DOHH2 (cell line): ENCODE measurements at regions not wholly inside any gene's neighbourhood (a gene's known extent, or its start where the extent isn't known, plus 50 kb on each side); places are given as distances from the start of the nearest gene placed in this dataset.

Experiments used
- H3F3A ChIP-seq: fragments of 200-600 bp; sonication (generic), shearing (Covaris generic); 2 replicates; pipeline ENCODE4 v1.6.0; 2016; ENCODE audit warnings: antibody characterized with exemption, mild to moderate bottlenecking; ENCODE audit not compliant: control insufficient read depth, insufficient read depth
- H3K27ac ChIP-seq: fragments of 200-600 bp; sonication (generic); 2 replicates; pipeline ENCODE4 v1.5.1; 2014; ENCODE audit warnings: low read depth, mild to moderate bottlenecking, low read length, moderate library complexity
- H3K27me3 ChIP-seq: fragments of 200-600 bp; sonication (generic); 2 replicates; pipeline ENCODE4 v1.6.1; 2014; ENCODE audit warnings: mild to moderate bottlenecking, low read length, mixed read lengths; ENCODE audit not compliant: control insufficient read depth
- H3K36me3 ChIP-seq: fragments of 200-600 bp; sonication (generic); 2 replicates; pipeline ENCODE4 v1.6.1; 2014; ENCODE audit warnings: mild to moderate bottlenecking, low read length, moderate library complexity, mixed read lengths; ENCODE audit not compliant: control insufficient read depth
- H3K4me1 ChIP-seq: fragments of 200-600 bp; sonication (generic); 2 replicates; pipeline ENCODE4 v1.6.1; 2014; ENCODE audit warnings: mild to moderate bottlenecking, low read length, mixed read lengths; ENCODE audit not compliant: control insufficient read depth
- H3K4me2 ChIP-seq: fragments of 200-600 bp; sonication (generic); 2 replicates; pipeline ENCODE4 v1.6.0; 2014; ENCODE audit warnings: mild to moderate bottlenecking, low read length, moderate library complexity
- H3K4me3 ChIP-seq: fragments of 200-600 bp; sonication (generic); 2 replicates; pipeline ENCODE4 v1.5.1; 2014; ENCODE audit warnings: mild to moderate bottlenecking, low read length, mixed read lengths
- H3K79me2 ChIP-seq: fragments of 200-600 bp; sonication (generic); 2 replicates; pipeline ENCODE4 v1.6.1; 2014; ENCODE audit warnings: mild to moderate bottlenecking, low read length, mixed read lengths; ENCODE audit not compliant: control insufficient read depth
- H3K9me2 ChIP-seq: fragments of 200-600 bp; sonication (generic); replicated peaks from 2 replicates; pipeline ENCODE4 v1.6.1; 2014; ENCODE audit warnings: mild to moderate bottlenecking, low read length, mixed read lengths; ENCODE audit not compliant: control insufficient read depth
- H3K9me3 ChIP-seq: fragments of 200-600 bp; sonication (generic); 2 replicates; pipeline ENCODE4 v1.6.1; 2014; ENCODE audit warnings: antibody characterized with exemption, low read length, mixed read lengths; ENCODE audit not compliant: control insufficient read depth, insufficient read depth
- H4K20me1 ChIP-seq: fragments of 200-600 bp; sonication (generic); 2 replicates; pipeline ENCODE4 v1.6.0; 2014; ENCODE audit warnings: low read depth, mild to moderate bottlenecking, antibody characterized with exemption, low read length, moderate library complexity; ENCODE audit not compliant: control insufficient read depth, insufficient read depth
- CTCF ChIP-seq: fragments of 200-600 bp; sonication (generic); IDR thresholded peaks from one replicate; pipeline ENCODE4 v1.5.1; 2014; ENCODE audit warnings: antibody characterized with exemption, mild to moderate bottlenecking, low read depth, low read length; ENCODE audit not compliant: poor library complexity, severe bottlenecking
- EZH2phosphoT487 ChIP-seq: fragments of 200-600 bp; sonication (generic); IDR thresholded peaks from 2 replicates; pipeline ENCODE4 v1.6.1; 2017; ENCODE audit warnings: borderline replicate concordance, mild to moderate bottlenecking, antibody characterized with exemption, low read length, moderate library complexity, mixed read lengths

GRCh38 chr3:99236576-99236975 lies 335.1 kb upstream of the DCBLD2 start:
- Histone ChIP-seq H3K79me2 (no peaks in the 10 kb centered on the region), H3K4me3 (no peak overlapping the region), H3K4me2 (no peak overlapping the region), H3K9me3 (no peaks in the 10 kb centered on the region; the same call in 1 of the 2 replicates), H3K4me1 (no peaks in the 10 kb centered on the region), H3K9me2 (no peaks in the 10 kb centered on the region), H3K27me3 (no peaks in the 10 kb centered on the region), H3K36me3 (no peaks in the 10 kb centered on the region), H3F3A (no peaks in the 10 kb centered on the region), H3K27ac (no peak overlapping the region), H4K20me1 (no peaks in the 10 kb centered on the region)
- TF ChIP-seq CTCF (no peak), EZH2phosphoT487 (no peak)

- Histone ChIP-seq H3F3A (no peaks in the 10 kb centered on the region), H3K27ac (no peak overlapping the region), H3K4me3 (no peak overlapping the region), H3K9me2 (no peaks in the 10 kb centered on the region), H3K36me3 (no peaks in the 10 kb centered on the region), H3K9me3 (no peaks in the 10 kb centered on the region), H4K20me1 (no peaks in the 10 kb centered on the region), H3K4me2 (no peak overlapping the region), H3K4me1 (no peaks in the 10 kb centered on the region), H3K79me2 (no peaks in the 10 kb centered on the region), H3K27me3 (no peaks in the 10 kb centered on the region)
- TF ChIP-seq CTCF (no peak), EZH2phosphoT487 (no peak)
Measured at GRCh38 chr3:99232696-99233095, 331.2 kb upstream of the DCBLD2 start.

- H3K9me2 ChIP-seq, result no peaks in the 10 kb centered on the region
- H3F3A ChIP-seq, result no peaks in the 10 kb centered on the region
- TF ChIP-seq EZH2phosphoT487 (no peak), CTCF (no peak)
- H3K27ac ChIP-seq, result no peak overlapping the region
- no peak overlapping the region for H3K4me2 ChIP-seq
- no peaks in the 10 kb centered on the region for H4K20me1 ChIP-seq
- H3K4me3 ChIP-seq, result no peak overlapping the region
- H3K4me1 ChIP-seq, result no peaks in the 10 kb centered on the region
- no peaks in the 10 kb centered on the region for H3K36me3 ChIP-seq
- no peaks in the 10 kb centered on the region for H3K79me2 ChIP-seq
- no peaks in the 10 kb centered on the region for H3K27me3 ChIP-seq
- no peaks in the 10 kb centered on the region for H3K9me3 ChIP-seq
Measured at GRCh38 chr3:99218468-99218867, 317.0 kb upstream of the DCBLD2 start.

- H3K4me1 ChIP-seq, result no peaks in the 10 kb centered on the region
- no peaks in the 10 kb centered on the region for H3K36me3 ChIP-seq
- H4K20me1 ChIP-seq, result no peaks in the 10 kb centered on the region
- H3K9me3 ChIP-seq, result no peaks in the 10 kb centered on the region
- H3K27ac ChIP-seq, result no peak overlapping the region
- no peaks in the 10 kb centered on the region for H3K79me2 ChIP-seq
- H3K4me3 ChIP-seq, result no peak overlapping the region
- TF ChIP-seq CTCF (no peak), EZH2phosphoT487 (no peak)
- no peaks in the 10 kb centered on the region for H3F3A ChIP-seq
- H3K4me2 ChIP-seq, result no peak overlapping the region
- H3K9me2 ChIP-seq, result no peaks in the 10 kb centered on the region
- H3K27me3 ChIP-seq, result no peaks in the 10 kb centered on the region
Measured at GRCh38 chr3:99212969-99213368, 311.5 kb upstream of the DCBLD2 start.
